Pancreas (tissue), 10 donors: ENCODE measurements at regions not wholly inside any gene's neighbourhood (a gene's known extent, or its start where the extent isn't known, plus 50 kb on each side); places are given as distances from the start of the nearest gene placed in this dataset.

ENCODE experiments used
- ATAC-seq, 4 donors: fragments of 200-7000 bp; cut with Tn5 transposase; one replicate each; pipeline versions ENCODE4 v1.8.0 to v1.9.1; 2020; ENCODE audit warnings: mild to moderate bottlenecking in 4 of 4, moderate library complexity in 4 of 4
- DNase-seq, 6 donors: peaks; one replicate each; pipeline ENCODE4 v3.0.0-alpha.2; 2020
- FAIRE-seq: peaks from 2 replicates; lab custom pipeline; 2012; peaks lifted over from hg19 to GRCh38; lab: Jason Lieb, UNC
- H3K27ac ChIP-seq, 4 donors: fragments of 200-600 bp; sonication (generic); 1 replicate in 3 of 4; 2 replicates in 1 of 4; pipeline versions ENCODE4 v1.5.0 to v1.8.0; 2020
- H3K27me3 ChIP-seq, 4 donors: fragments of 200-600 bp; one replicate each; pipeline ENCODE4 v1.8.0; 2021
- H3K36me3 ChIP-seq, 3 donors: fragments of 200-600 bp; sonication (generic) in 1 of 3; one replicate each; pipeline versions ENCODE4 v1.5.0 to v1.8.0; 2020 to 2021
- H3K4me1 ChIP-seq, 3 donors: fragments of 200-600 bp; one replicate each; pipeline ENCODE4 v1.8.0; 2021
- H3K4me3 ChIP-seq, 4 donors: fragments of 200-600 bp; sonication (generic) in 2 of 4; one replicate each; pipeline versions ENCODE4 v1.5.0 to v1.8.0; 2020 to 2021
- H3K9me3 ChIP-seq, 4 donors: fragments of 200-600 bp; one replicate each; pipeline ENCODE4 v1.8.0; 2021
- WGBS, 2 donors: extraction: QIAGEN DNeasy Blood & Tissue Kit; methylation state at CpG; one replicate each; pipeline ENCODE4 v1.1.7; 2013; 5-methylcytosine and 5-hydroxymethylcytosine counted together
- intact Hi-C, 3 donors: fragments of 100-400 bp; cut with DNase I; formaldehyde crosslinking; loops; one replicate each; pipeline versions ENCODE4 v1.11.1 to v1.14.2; 2022
- TF ChIP-seq, protein P1 (sequence below), 4 donors: fragments of 200-600 bp; sonication (generic) in 3 of 4; IDR thresholded peaks; one replicate each; pipeline versions ENCODE4 v1.5.0 to v1.8.0; 2021; ENCODE audit warnings: antibody characterized with exemption in 4 of 4
- donor health status: healthy with polysubstance abuse.
- donor health status: DM: no; HTN: no; CAD: no; lungs with moderate emphysema.
- donor health status: DM: no; HTN: no; CAD: no.
- donor health status: control.
- donor health status: control.
- donor health status: Bipolar disorder and iron deficiency.
- donor health status: DM: yes; HTN: yes; CAD: no.
- donor health status: DM: no; HTN: no; CAD: no.
- donor health status: DM: no; HTN: no; CAD: no.
- donor health status: DM: yes; HTN: yes; CAD: no.

DNA sequence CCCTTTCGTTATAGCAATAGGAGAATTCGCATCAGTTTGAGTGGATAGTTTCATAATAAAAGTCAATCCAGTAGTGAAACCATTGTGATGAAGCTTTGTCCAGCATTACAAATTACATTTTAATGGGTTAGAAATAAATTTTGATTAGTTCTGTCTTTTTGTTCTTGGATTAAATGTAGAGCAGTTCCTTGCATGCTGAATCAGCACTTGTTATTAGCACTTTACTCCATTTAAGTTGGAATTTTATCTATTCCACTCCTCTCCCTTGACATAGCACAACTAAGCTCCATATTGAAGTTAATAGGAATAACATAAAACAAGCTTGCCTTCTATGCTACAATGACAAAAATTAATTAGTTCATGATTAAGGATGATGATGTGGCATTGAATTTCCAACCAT lies 624.1 kb downstream of the CCDC85A start:
- Histone ChIP-seq H3K4me3 (no peak overlapping the region), H3K9me3 (no peaks in the 10 kb centered on the region), H3K36me3 (no peaks in the 10 kb centered on the region), H3K27me3 (no peaks in the 10 kb centered on the region), H3K27ac (no peak overlapping the region), H3K4me1 (no peaks in the 10 kb centered on the region)
- TF ChIP-seq, protein P1, sequence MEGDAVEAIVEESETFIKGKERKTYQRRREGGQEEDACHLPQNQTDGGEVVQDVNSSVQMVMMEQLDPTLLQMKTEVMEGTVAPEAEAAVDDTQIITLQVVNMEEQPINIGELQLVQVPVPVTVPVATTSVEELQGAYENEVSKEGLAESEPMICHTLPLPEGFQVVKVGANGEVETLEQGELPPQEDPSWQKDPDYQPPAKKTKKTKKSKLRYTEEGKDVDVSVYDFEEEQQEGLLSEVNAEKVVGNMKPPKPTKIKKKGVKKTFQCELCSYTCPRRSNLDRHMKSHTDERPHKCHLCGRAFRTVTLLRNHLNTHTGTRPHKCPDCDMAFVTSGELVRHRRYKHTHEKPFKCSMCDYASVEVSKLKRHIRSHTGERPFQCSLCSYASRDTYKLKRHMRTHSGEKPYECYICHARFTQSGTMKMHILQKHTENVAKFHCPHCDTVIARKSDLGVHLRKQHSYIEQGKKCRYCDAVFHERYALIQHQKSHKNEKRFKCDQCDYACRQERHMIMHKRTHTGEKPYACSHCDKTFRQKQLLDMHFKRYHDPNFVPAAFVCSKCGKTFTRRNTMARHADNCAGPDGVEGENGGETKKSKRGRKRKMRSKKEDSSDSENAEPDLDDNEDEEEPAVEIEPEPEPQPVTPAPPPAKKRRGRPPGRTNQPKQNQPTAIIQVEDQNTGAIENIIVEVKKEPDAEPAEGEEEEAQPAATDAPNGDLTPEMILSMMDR (IDR thresholded peaks at IDR 0.05) = no peak
- WGBS, 2 donors = 78 to 80% methylated on average over 2 of the region's 2 CpGs
- intact Hi-C loops = no loop called here
- DNase-seq (no peak), FAIRE-seq (no peak), ATAC-seq (no peak)

DNA sequence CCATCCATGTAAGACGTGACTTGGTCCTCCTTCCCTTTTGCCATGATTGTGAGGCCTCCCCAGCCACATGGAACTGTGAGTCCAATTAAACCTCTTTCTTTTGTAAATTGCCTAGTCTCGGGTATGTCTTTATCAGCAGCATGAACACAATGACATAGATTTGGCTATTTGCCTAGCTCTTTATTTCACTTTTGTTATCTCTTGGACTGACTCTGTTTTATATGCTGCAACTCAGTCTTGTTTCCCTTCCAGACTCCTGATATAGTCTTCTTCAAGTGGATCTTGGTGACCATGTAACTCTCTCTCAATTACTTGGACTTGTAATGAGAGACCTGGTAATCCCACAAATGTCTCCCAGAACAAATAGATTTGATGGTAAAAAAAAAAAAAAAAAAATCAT lies 627.6 kb downstream of the CCDC85A start:
- DNase-seq = no peak
- Histone ChIP-seq H3K9me3 (no peaks in the 10 kb centered on the region), H3K27ac (no peak overlapping the region), H3K4me3 (no peak overlapping the region), H3K27me3 (no peaks in the 10 kb centered on the region), H3K36me3 (no peaks in the 10 kb centered on the region), H3K4me1 (no peaks in the 10 kb centered on the region)
- no peak for FAIRE-seq
- no peak for ATAC-seq
- 36 to 37% methylated on average over 2 of the region's 2 CpGs for WGBS, 2 donors
- TF ChIP-seq, protein P1 (IDR thresholded peaks at IDR 0.05) = no peak
- intact Hi-C loops = no loop called here

DNA sequence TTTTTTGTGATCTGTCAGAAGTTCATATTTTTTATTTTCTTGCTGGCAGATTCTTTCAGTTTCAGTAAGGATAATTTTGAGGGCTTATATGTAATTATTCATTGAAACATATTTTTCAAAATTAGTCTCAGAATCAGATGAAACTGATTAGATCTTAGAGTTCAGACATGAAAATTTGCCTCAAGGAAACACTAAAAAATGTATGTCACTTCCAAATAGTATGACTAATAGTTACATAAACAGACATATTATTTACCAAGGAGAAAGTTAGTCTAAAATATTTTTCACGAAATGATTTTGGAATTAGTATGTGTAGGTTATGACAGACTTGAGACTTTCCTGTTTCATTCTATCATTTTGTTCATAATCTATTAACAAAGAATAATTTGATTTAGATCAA lies 628.6 kb downstream of the CCDC85A start:
- ATAC-seq (no peak), DNase-seq (no peak), FAIRE-seq (peak; percentile 5)
- no peak overlapping the region for H3K27ac ChIP-seq
- TF ChIP-seq, protein P1 (IDR thresholded peaks at IDR 0.05) = no peak
- 60 to 68% methylated on average over 1 of the region's 1 CpG for WGBS, 2 donors
- H3K27me3 ChIP-seq = no peaks in the 10 kb centered on the region
- H3K9me3 ChIP-seq = no peaks in the 10 kb centered on the region
- H3K36me3 ChIP-seq = no peaks in the 10 kb centered on the region
- H3K4me1 ChIP-seq = no peaks in the 10 kb centered on the region
- intact Hi-C loops = no loop called here
- no peak overlapping the region for H3K4me3 ChIP-seq

DNA sequence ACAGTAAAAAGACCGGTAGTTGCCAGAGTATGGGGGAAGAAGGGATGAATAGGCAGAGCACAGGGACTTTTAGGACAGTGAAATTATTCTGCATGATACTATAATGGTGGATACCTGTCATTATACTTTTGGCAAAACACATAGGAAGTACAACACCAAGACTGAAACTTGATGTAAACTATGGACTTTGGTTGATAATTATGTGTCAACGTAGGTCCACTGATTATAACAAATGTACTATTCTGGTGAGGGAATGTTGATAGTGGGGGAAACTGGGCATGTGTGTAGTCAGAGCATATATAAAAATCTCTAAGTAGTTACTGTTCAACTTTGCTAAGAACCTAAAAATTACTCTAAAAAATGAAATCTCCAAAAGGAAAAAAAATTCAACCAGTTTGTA lies 629.7 kb downstream of the CCDC85A start:
- DNase-seq (no peak), ATAC-seq (no peak), FAIRE-seq (no peak)
- no peaks in the 10 kb centered on the region for H3K36me3 ChIP-seq
- 47 to 51% methylated on average over 2 of the region's 2 CpGs for WGBS, 2 donors
- H3K9me3 ChIP-seq = no peaks in the 10 kb centered on the region
- H3K4me3 ChIP-seq = no peak overlapping the region
- intact Hi-C loops = no loop called here
- TF ChIP-seq, protein P1 (IDR thresholded peaks at IDR 0.05) = no peak
- H3K27me3 ChIP-seq = no peaks in the 10 kb centered on the region
- H3K27ac ChIP-seq = no peak overlapping the region
- H3K4me1 ChIP-seq = no peaks in the 10 kb centered on the region

DNA sequence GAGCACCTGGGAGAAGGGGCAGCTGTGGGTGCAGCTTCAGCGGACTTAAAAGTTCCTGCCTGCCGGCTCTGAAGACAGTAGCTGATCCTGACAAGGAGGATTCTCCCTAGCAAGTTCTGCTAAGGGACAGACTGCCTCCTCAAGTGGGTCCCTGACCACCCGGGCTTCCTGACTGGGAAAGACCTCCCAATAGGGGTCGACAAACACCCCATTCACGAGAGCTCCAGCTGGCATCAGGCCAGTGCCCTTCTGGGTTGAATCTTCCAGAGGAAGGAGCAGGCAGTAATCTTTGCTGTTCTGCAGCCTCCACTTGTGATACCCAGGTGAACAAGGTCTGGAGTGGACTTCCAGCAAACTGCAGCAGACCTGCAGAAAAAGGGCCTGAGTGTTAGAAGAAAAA lies 632.9 kb downstream of the CCDC85A start:
- H3K9me3 ChIP-seq = no peaks in the 10 kb centered on the region
- H3K4me3 ChIP-seq = no peak overlapping the region
- H3K4me1 ChIP-seq = no peaks in the 10 kb centered on the region
- DNase-seq (peak in 4 of 6 donors; percentile 14 to 55 (median 37)), ATAC-seq (no peak), FAIRE-seq (no peak)
- H3K27me3 ChIP-seq = no peaks in the 10 kb centered on the region
- H3K27ac ChIP-seq = no peak overlapping the region
- WGBS, 2 donors = 60 to 62% methylated on average over 5 of the region's 5 CpGs
- no peaks in the 10 kb centered on the region for H3K36me3 ChIP-seq
- TF ChIP-seq, protein P1 (IDR thresholded peaks at IDR 0.05) = no peak
- intact Hi-C loops = no loop called here
